ENCODE measurements at regions not wholly inside any gene's neighbourhood (a gene's known extent, or its start where the extent isn't known, plus 50 kb on each side); places are given as distances from the start of the nearest gene placed in this dataset.

DNA sequence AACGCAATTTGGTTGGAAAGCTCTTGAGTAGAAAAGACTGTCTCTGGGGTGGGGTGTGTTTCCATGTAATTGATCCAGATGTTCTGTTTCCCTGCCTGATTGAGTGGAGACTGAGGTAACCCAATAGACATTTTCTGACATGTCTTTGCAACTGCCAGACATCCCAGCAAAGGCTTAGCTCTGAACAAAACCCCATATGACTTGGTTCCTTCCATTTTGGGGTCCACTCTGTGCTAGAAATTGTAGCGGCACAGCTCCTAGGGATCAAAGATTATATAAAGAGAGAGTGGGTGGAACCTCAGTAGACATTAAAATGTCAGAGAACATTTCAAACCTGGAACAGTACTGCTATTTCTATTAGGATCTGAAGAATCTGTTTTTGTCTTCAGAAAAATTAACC, 189.3 kb downstream of the EDN1 start:
- TF ChIP-seq SMAD3 (CRISPR knock-in tag; IDR thresholded peaks at IDR 0.05; ENCODE audit: borderline replicate concordance), result no peak
- TF ChIP-seq, protein P1, sequence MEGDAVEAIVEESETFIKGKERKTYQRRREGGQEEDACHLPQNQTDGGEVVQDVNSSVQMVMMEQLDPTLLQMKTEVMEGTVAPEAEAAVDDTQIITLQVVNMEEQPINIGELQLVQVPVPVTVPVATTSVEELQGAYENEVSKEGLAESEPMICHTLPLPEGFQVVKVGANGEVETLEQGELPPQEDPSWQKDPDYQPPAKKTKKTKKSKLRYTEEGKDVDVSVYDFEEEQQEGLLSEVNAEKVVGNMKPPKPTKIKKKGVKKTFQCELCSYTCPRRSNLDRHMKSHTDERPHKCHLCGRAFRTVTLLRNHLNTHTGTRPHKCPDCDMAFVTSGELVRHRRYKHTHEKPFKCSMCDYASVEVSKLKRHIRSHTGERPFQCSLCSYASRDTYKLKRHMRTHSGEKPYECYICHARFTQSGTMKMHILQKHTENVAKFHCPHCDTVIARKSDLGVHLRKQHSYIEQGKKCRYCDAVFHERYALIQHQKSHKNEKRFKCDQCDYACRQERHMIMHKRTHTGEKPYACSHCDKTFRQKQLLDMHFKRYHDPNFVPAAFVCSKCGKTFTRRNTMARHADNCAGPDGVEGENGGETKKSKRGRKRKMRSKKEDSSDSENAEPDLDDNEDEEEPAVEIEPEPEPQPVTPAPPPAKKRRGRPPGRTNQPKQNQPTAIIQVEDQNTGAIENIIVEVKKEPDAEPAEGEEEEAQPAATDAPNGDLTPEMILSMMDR (IDR thresholded peaks at IDR 0.05), result no peak
- TF ChIP-seq, protein P2, sequence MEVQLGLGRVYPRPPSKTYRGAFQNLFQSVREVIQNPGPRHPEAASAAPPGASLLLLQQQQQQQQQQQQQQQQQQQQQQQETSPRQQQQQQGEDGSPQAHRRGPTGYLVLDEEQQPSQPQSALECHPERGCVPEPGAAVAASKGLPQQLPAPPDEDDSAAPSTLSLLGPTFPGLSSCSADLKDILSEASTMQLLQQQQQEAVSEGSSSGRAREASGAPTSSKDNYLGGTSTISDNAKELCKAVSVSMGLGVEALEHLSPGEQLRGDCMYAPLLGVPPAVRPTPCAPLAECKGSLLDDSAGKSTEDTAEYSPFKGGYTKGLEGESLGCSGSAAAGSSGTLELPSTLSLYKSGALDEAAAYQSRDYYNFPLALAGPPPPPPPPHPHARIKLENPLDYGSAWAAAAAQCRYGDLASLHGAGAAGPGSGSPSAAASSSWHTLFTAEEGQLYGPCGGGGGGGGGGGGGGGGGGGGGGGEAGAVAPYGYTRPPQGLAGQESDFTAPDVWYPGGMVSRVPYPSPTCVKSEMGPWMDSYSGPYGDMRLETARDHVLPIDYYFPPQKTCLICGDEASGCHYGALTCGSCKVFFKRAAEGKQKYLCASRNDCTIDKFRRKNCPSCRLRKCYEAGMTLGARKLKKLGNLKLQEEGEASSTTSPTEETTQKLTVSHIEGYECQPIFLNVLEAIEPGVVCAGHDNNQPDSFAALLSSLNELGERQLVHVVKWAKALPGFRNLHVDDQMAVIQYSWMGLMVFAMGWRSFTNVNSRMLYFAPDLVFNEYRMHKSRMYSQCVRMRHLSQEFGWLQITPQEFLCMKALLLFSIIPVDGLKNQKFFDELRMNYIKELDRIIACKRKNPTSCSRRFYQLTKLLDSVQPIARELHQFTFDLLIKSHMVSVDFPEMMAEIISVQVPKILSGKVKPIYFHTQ (CRISPR knock-in tag; IDR thresholded peaks at IDR 0.05), result no peak
- no peak for TF ChIP-seq NFYB (CRISPR knock-in tag; conservative IDR thresholded peaks at IDR 0.05; ENCODE audit: low read depth)
- no peak for TF ChIP-seq CREM (CRISPR knock-in tag; IDR thresholded peaks at IDR 0.05)
- TF ChIP-seq ZNF423 (CRISPR knock-in tag; IDR thresholded peaks at IDR 0.05), result no peak
- TF ChIP-seq TCF7 (CRISPR knock-in tag; IDR thresholded peaks at IDR 0.05; ENCODE audit: low read depth), result no peak
- no peak for TF ChIP-seq MLX (CRISPR knock-in tag; IDR thresholded peaks at IDR 0.05)
- TF ChIP-seq NR1H2 (CRISPR knock-in tag; IDR thresholded peaks at IDR 0.05), result no peak
